HG03571 (cell line): ENCODE measurements at regions not wholly inside any gene's neighbourhood (a gene's known extent, or its start where the extent isn't known, plus 50 kb on each side); places are given as distances from the start of the nearest gene placed in this dataset.
"Not testable (repeated sequence)": the region's sequence is repeated elsewhere in the genome, so short reads cannot be mapped to it uniquely, and the experiment has no call there.

Experiments
- ATAC-seq: cut with Tn5 transposase; IDR thresholded peaks from one replicate; pipeline ENCODE4 v1.9.1; 2021; ENCODE audit not compliant: unreplicated experiment

DNA sequence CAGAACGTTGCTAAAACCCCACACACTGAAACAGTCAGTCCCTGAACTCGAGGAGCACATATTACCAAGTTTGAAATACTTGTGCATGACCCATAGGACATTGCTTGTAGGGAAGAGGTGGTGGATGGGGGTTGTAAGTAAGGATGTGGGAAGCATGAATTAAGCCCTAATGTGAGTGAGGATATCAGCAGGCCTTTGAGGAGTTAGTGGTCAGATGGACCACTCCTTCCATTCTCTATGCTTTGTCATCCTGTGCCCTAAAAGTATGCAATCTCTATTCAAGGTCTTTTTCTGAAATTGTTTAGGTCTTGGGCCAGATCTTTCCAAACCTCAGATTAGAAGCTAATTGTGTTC lies 70.9 kb upstream of the SAMSN1 start:
- no peak for ATAC-seq

DNA sequence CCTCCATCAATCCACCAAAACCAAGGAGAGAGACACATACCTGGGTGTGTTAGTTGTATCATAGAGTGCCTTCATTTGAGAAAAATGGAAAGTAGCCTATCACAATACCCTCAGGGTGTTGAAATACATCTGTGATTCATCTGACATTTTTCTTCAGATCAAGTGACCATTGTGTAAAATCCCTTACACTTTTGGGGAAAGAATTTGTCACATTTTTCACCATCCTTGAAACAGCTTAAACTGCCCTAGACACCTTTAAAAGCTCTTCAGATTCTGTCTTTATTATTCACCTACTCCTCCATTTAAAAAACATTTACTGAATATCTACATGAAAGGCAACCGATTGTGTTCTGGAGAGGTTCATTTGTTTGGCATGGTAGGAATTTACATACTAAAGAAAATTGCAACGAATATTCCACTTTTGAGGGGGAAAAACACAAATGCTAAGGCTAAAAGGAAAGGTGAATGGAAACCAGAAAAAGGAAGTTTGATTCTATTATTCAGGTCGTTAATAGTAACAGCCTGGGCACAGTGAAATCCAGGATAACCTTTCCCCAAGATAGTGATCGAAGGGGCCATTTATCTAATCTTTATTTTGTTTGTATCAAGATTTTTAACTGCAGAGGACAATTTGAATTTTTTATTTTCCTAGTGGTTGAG lies 70.4 kb upstream of the SAMSN1 start:
- no peak for ATAC-seq

DNA sequence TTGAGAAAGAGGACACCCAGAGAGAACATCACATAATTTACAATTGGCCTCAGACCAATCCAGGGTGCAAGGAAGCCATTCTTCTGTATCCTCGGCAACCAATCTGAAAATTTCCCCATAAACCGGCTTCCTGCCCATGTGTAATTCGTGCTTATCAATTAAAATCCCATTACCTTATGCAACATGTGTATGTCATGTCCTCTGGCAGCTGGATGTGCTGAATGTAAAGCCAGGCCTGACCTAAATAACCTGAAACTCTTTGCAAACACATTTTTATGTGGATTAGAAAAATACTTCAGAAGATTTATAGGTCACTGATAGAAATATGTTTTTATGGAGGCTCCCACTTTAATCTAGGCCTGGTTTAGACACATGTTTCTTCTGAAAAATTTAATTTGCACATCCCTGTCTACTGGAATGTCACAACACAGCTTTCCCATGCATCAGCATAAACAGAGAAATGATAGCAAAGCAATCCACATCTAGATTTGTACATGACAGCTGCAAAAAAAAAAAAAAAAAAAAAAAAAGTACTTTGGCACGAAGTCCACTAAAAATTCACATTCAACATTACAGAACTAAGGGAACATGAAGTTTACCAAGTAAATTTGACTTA lies 69.4 kb upstream of the SAMSN1 start:
- no peak for ATAC-seq

DNA sequence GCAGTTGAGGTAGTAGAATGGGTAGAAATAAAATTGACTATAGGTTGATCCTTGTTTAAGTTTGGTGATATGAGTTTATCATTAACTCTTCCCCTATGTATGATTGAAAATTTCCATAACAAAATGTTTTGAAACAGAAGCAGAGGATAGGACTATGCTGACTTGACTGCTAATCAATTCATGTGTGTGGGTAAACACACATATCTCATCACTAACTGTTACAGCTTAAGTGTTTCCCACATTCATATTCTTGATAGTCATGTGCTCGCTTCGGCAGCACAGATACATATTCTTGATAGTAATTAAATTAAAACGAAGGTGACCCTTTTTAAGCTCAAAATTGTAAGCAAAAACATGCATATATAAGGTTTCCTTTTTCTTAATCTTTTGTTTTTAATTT lies 68.2 kb upstream of the SAMSN1 start:
- no peak for ATAC-seq

DNA sequence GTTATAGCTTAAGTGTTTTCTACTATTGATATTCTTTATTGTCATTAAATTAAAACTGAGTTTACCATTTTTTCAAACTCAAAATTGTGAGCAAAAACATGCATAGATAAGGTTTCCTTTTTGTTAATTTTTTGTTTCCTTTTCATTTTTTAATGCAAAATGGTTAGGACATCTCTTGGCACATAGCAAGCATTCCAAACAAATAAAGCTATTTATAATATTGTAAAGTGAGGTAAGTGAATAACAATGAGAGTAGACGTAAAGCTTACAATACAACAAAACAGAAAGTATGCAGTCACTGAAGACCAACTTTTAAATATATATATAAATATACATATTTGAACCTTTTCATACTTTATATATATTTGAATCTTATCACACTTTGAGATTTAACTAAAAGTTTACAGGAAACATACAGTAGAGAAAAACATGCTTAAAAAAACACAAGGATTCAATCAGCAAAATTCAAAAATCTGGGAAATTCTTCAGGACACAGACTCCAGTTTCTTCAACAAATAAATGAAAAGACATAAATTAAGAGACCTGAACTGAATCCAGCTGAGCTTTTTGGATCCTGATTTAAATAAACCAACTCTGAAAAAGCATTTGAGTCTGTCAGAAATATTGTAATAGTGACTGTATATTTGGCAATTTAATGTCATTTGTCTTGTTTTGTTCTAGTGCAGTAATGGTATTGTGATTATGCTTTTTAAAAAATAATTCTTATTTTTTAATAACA lies 67.5 kb upstream of the SAMSN1 start:
- ATAC-seq = no peak

DNA sequence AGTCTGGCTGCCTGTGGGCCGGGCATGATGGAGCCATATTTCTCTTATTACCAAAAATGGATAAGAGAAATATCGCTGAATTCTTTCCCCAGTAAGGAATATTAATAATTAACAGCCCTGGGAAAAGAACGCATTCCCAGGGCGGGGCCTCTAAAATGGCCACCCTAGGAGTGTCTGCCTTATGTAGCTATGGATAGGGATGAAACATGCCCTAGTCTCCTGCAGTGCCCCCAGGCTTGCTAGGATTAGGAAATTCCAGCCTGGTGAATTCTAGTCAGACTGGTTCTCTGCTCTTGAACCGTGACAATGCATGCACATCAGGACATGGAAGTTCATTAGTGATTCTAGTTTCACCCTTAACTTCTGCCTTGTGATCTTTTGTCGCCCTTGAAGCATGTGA lies 64.0 kb upstream of the SAMSN1 start:
- not testable (repeated sequence) for ATAC-seq

DNA sequence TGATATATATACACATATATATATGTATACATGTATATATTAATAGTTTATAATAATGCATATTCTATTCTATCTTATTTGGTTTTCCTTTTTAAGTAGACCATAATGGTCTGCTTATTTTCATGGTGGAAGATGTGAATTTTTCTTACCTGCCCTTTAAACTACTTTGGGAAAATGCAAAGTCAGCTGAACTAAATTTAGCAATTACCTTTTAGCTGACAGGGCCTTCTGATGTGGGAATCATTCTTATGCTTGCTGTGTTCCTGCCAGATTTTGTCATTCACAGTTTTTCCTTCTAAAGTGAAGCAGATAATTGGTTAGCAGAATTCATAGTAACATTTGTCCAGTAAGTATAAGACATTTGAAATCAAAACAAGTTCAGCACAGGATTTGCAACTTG lies 63.2 kb upstream of the SAMSN1 start:
- ATAC-seq = no peak

DNA sequence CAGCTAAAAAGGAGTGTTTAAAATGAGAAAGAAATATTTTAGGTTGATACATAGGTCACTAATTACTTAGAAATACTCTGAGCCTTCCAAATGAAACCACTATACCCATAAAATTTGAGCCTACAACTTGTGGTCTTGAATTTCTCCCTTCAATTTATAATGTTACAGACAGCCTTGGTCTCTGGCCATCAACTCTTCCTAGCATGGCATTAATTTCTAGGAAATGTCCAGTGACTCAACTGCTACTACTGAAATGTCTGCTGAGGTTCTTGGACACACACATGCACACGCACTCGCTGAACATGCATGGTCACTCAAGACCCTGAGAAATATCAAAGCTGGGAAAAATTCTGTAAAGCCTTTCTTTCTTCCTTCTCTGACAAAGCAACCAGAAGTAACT lies 61.1 kb upstream of the SAMSN1 start:
- no peak for ATAC-seq

DNA sequence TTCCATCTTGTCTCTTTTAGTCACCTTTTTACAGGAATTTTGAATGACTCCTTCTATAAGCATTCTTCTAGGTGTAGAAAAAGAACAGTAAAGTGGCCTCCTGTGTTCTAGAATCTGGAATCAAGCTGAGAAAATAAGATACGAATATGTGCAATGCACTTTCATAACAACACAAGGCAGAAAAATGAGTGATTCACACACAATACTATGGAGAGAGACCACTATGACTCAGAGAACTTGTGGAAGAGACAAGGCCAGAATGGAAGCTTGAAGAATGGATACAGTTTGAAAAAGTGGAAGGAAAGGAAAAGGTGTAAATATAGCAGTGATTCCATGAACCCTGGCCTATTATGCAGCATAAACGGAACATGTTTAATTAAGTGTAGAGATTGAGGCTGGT lies 57.1 kb upstream of the SAMSN1 start:
- ATAC-seq = no peak

DNA sequence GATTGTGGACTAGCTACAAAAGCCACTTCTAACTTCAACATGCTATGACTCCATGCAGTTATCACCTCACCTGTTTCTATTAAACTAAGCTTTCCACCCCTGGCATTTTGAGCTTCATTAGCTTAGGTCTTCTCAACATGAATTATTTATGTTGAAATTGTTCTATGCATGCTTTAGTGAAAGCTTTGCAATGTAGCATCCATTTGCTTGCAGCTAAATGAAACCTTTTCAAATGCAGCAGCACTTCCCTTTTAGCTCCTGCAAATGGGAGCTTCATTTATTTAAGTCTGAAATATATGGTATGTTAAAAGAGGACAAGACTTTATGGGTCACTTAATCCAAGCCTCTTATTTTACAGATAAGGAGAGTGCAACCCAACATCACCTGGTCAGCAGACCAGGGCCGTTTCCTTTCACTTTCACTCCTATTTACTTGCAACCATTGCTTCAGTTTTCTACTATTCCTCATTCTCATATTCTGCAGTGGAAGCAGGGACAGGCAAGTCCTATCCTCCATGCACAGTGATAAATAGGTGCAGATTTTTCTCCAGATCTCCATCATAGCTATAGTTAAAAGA lies 56.4 kb upstream of the SAMSN1 start:
- ATAC-seq = no peak

DNA sequence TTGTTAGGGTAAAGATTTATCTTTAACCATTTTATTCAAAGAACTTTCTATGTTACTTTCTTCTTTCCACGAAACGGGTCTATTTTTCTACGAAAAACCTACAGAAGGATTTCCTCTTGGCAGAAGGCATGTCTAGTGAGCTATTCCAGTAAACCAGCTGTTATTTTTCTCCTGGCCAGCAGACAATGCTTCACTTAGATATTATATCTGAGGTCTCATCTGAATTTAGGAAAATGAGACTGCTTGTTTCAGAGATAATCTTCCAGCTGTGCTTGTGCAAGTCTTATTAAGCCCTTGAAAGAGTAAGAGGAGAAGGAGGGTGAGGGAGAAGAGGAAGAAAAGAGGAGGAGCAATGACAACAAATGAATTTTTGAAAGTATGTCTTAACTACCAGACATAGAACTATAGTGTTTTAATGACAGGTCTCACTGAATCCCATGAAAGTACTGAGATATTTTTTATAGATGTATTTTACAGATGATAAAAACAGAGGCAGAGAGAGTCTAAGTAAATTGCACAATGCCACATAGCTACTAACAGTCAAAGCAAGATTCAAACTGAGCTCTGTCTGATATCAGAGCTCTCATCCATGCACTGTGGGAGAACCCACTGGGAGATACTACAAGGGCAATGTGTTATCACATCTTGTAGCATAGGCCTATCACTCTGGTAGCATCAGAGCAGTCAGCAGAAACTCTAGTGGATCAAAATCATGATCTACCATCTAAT lies 54.6 kb upstream of the SAMSN1 start:
- no peak for ATAC-seq

DNA sequence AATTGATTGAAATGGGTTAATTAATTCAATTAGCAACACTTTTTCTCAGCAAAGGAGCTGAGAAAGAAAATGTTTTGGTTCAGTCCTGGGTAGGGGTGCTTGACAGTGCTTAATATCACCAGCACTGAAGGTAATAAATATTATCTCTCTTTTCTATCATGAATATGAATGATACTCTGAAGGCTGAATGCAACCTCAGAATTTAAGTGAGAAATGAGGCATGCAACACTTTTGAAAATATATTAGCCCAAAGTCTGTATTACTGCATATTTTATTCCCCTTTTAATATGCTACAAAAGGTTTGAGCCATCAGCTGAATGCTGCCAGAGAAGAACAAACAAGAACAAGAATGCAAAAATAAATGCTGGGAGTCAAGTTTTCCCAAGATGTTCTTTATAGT lies 52.0 kb upstream of the SAMSN1 start:
- no peak for ATAC-seq
